Prostate gland (tissue), 2 donors: ENCODE measurements at regions not wholly inside any gene's neighbourhood (a gene's known extent, or its start where the extent isn't known, plus 50 kb on each side); places are given as distances from the start of the nearest gene placed in this dataset.

Experiments
- CTCF ChIP-seq, 4 experiments: fragments of 200-600 bp in 2 of 4; fragments of 450-650 bp in 2 of 4; sonication (generic) in 2 of 4; IDR thresholded peaks; 1 replicate in 3 of 4; 2 replicates in 1 of 4; pipeline ENCODE4 v1.5.1; 2016 to 2019; ENCODE audit warnings: antibody characterized with exemption in 4 of 4, mild to moderate bottlenecking in 2 of 4, moderate library complexity in 2 of 4
- POLR2A ChIP-seq: fragments of 450-650 bp; IDR thresholded peaks from one replicate; pipeline ENCODE4 v1.6.1; 2016; ENCODE audit warnings: antibody characterized with exemption, mild to moderate bottlenecking

- no peak for TF ChIP-seq CTCF (IDR thresholded peaks at IDR 0.05)
- no peak for TF ChIP-seq POLR2A
Observed at GRCh38 chr7:91787931-91788330, 92.6 kb downstream of the MTERF1 start.
